BJ (cell line): ENCODE measurements at regions not wholly inside any gene's neighbourhood (a gene's known extent, or its start where the extent isn't known, plus 50 kb on each side); places are given as distances from the start of the nearest gene placed in this dataset.

ENCODE experiments used
- CTCF ChIA-PET: fragments of 350-600 bp; formaldehyde crosslinking; extraction: SDS; loops from one replicate; lab custom pipeline; 2021; ENCODE audit warnings: antibody characterized with exemption, inconsistent platforms; lab: Yijun Ruan, JAX
- POLR2A ChIA-PET: fragments of 300-600 bp; sonication (Branson Sonifier 250); formaldehyde crosslinking; extraction: SDS; loops from one replicate; lab custom pipeline; 2021; ENCODE audit warnings: antibody characterized with exemption; lab: Charles Lee
- DNase-seq: peaks from one replicate; pipeline ENCODE4 v3.0.0-alpha.2; 2011; ENCODE audit warnings: low read depth
- H3K27me3 ChIP-seq: 2 replicates; pipeline ENCODE4 v1.6.0; 2011; ENCODE audit warnings: low read length; ENCODE audit not compliant: control insufficient read depth, insufficient read depth
- H3K36me3 ChIP-seq: 2 replicates; pipeline ENCODE4 v1.5.1; 2011; ENCODE audit warnings: low read length; ENCODE audit not compliant: control insufficient read depth, insufficient read depth
- H3K4me3 ChIP-seq: 2 replicates; pipeline ENCODE4 v1.5.1; 2011; ENCODE audit warnings: low read depth, mild to moderate bottlenecking, control low read depth, low read length
- TF ChIP-seq, protein P1 (sequence below): IDR thresholded peaks from 2 replicates; pipeline ENCODE4 v1.5.1; 2011; ENCODE audit warnings: low read depth, mild to moderate bottlenecking, control low read depth, inconsistent platforms, low read length, moderate library complexity; ENCODE audit not compliant: insufficient read depth

DNA sequence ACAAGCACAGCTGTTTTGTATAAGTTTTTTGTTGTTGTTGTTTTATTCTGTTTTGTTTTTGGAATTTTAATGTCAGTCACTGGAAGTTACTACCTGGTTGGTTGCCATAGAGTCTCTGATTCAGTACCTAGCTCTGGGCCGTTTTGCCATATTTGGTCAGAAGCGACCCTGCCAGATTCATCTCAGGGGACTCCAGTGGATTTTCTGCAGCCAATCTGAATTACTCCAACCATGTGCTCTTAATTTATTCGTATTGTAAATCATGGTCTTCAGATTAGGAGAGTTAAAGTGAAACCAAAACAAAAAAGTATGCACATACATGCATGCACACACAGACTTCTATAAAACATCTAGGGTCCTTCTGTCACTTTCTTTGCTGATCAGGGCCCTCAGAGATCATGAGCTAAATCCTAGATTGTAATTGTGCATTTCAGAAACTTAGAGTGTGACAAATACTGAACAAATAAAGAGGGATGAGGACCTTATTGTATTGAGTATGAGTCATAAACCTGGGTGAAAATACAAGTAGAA lies 317.4 kb upstream of the UBE2E3 start:
- TF ChIP-seq, protein P1, sequence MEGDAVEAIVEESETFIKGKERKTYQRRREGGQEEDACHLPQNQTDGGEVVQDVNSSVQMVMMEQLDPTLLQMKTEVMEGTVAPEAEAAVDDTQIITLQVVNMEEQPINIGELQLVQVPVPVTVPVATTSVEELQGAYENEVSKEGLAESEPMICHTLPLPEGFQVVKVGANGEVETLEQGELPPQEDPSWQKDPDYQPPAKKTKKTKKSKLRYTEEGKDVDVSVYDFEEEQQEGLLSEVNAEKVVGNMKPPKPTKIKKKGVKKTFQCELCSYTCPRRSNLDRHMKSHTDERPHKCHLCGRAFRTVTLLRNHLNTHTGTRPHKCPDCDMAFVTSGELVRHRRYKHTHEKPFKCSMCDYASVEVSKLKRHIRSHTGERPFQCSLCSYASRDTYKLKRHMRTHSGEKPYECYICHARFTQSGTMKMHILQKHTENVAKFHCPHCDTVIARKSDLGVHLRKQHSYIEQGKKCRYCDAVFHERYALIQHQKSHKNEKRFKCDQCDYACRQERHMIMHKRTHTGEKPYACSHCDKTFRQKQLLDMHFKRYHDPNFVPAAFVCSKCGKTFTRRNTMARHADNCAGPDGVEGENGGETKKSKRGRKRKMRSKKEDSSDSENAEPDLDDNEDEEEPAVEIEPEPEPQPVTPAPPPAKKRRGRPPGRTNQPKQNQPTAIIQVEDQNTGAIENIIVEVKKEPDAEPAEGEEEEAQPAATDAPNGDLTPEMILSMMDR = no peak
- ChIA-PET POLR2A (no interaction called here), CTCF (interaction anchor here (1.7 kb wide), 1 partner anchor 16 kb away, joined by 4 read pairs; no protein-coding TSS in a partner anchor)
- no peak for DNase-seq
- H3K27me3 ChIP-seq = no peaks in the 10 kb centered on the region
- H3K36me3 ChIP-seq = no peaks in the 10 kb centered on the region
- H3K4me3 ChIP-seq = no peak overlapping the region

DNA sequence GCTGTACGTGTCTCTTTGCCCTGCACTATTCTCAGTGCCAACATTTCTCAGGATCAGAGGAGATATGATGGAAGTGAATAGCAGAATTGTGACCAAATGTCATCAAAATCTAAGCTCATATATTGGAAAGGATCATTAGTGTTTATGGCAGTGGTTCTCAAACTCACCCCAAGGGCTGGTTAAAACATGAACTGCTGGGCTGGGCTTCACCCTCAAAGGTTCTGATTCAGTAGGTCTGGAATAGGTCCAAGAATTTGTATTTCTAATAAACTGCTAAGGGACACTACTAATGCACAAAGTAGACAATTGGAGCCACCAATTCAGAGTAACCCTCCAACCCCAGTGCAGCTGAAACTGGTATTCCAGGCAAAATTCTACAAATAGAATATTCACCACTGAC lies 317.9 kb upstream of the UBE2E3 start:
- no peak for DNase-seq
- CTCF ChIA-PET = interaction anchor here (1.1 to 1.7 kb wide), 2 partner anchors 15 to 105 kb away, joined by 3 to 4 read pairs; no protein-coding TSS in a partner anchor
- Histone ChIP-seq H3K36me3 (no peaks in the 10 kb centered on the region), H3K4me3 (no peak overlapping the region), H3K27me3 (no peaks in the 10 kb centered on the region)
- POLR2A ChIA-PET = no interaction called here
- TF ChIP-seq, protein P1 = no peak

DNA sequence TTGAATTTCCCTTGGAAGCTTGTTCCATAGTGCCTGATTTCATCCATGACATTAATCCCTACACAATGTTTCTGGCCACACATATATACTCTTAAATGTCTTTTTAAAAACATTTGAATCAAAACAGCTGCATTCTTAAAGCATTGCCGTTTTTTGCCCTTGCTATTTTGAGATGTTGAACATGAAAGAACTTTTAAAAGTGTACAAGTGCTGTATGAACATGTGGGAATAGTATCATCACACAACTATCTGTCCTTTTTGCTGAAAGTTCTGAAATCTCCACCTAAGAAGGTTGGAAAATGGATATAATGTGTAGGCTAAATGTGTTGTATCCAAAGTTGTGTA lies 318.7 kb upstream of the UBE2E3 start:
- CTCF ChIA-PET = interaction anchor here (1.1 to 1.7 kb wide), 2 partner anchors 14 to 104 kb away, joined by 3 to 4 read pairs; no protein-coding TSS in a partner anchor

DNA sequence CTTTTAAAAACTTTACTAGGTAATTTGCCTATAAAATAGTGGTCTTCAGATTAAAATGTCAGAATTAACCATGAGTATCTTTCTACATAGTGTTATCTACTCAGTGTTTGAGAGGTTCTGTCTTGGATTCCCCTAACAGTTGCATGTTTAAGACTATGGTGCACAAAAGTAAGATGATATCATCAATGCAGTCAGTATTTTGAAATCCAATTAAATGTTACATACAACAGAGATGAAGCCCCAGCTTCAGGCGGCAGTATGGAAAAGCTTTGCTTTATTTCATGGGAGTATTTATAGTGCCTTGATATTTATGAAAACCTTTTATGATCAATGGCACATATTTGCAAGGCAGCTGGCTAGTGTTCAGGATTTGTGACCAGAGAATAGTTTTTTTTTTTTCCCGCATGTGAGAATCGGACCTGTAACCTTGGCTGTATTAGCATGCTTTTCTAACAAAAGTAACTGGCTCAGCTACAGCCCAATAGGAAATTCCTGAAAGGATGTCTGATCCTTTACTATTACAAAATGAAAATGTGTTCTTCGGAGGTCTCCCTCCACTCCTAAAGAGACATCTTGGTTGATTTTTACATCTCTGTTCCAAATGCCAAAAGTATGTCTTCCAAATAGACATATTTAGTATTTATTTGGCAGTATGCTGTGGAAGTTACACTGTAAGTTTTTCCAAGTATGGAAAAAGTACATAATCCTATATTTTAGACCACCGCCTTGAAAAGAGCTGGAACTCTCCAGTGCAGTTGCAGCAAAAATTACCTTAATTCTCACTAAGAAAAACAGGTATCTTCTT lies 319.3 kb upstream of the UBE2E3 start:
- POLR2A ChIA-PET = no interaction called here

More for the DNA sequence above, 318.7 kb upstream of the UBE2E3 start:
- H3K36me3 ChIP-seq = no peaks in the 10 kb centered on the region
- H3K4me3 ChIP-seq = no peak overlapping the region
- no peak for DNase-seq
- TF ChIP-seq, protein P1 = no peak
- no peaks in the 10 kb centered on the region for H3K27me3 ChIP-seq
- POLR2A ChIA-PET = no interaction called here

DNA sequence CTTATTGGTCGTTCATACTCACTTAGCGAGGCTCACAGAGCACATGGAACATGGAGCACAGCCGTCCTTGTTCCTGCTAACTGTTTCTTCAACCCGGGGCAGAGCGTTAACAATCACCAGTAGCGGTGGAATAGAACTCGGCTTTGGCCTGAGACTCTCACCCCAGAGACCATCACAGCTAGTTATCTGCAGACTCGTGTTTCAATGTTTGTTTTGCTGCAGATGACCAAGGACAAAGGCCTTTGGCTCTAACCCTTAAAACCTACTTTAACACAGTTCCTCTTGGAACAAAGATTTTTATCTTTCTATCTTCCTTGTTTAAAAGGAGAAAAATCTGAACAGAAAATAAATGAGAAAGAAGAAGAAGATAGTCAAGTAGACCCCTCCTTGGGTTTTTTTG lies 320.2 kb upstream of the UBE2E3 start:
- CTCF ChIA-PET = no interaction called here
- no peak for DNase-seq
- H3K4me3 ChIP-seq = no peak overlapping the region
- H3K36me3 ChIP-seq = no peaks in the 10 kb centered on the region
- TF ChIP-seq, protein P1 = no peak
- H3K27me3 ChIP-seq = no peaks in the 10 kb centered on the region
- POLR2A ChIA-PET = no interaction called here

More for the DNA sequence above, 319.3 kb upstream of the UBE2E3 start:
- CTCF ChIA-PET = interaction anchor here (0.5 to 1.7 kb wide), 2 partner anchors 14 to 538 kb away, joined by 3 to 4 read pairs; no protein-coding TSS in a partner anchor
- H3K27me3 ChIP-seq = no peaks in the 10 kb centered on the region
- no peaks in the 10 kb centered on the region for H3K36me3 ChIP-seq
- TF ChIP-seq, protein P1 = no peak
- no peak for DNase-seq
- H3K4me3 ChIP-seq = no peak overlapping the region
